SU-DHL-6 (cell line): ENCODE measurements at regions not wholly inside any gene's neighbourhood (a gene's known extent, or its start where the extent isn't known, plus 50 kb on each side); places are given as distances from the start of the nearest gene placed in this dataset.

Experiments
- H2AFZ ChIP-seq: fragments of 200-600 bp; sonication (generic); 2 replicates; pipeline ENCODE4 v1.6.1; 2014; ENCODE audit warnings: low read depth, mild to moderate bottlenecking, moderate library complexity, mixed read lengths, antibody characterized with exemption, low read length; ENCODE audit not compliant: severe bottlenecking
- H3F3A ChIP-seq: fragments of 200-600 bp; shearing (Covaris generic); 2 replicates; pipeline ENCODE4 v1.6.0; 2016; ENCODE audit warnings: antibody characterized with exemption, mild to moderate bottlenecking; ENCODE audit not compliant: insufficient read depth
- H3K27ac ChIP-seq: fragments of 200-600 bp; sonication (generic); 2 replicates; pipeline ENCODE4 v1.5.1; 2016; ENCODE audit warnings: low read depth, mild to moderate bottlenecking, low read length, moderate library complexity, mixed read lengths
- H3K27me3 ChIP-seq: fragments of 200-600 bp; sonication (generic), shearing (Covaris generic); 2 replicates; pipeline ENCODE4 v1.6.0; 2014; ENCODE audit warnings: mild to moderate bottlenecking, low read length
- H3K36me3 ChIP-seq: fragments of 200-600 bp; sonication (generic); 2 replicates; pipeline ENCODE4 v1.6.1; 2014; ENCODE audit warnings: mild to moderate bottlenecking, low read length, mixed read lengths
- H3K4me2 ChIP-seq: fragments of 300-600, 200-600 bp; shearing (Covaris generic), sonication (generic); 2 replicates; pipeline ENCODE4 v1.6.0; 2014; ENCODE audit warnings: low read length, low read depth, mild to moderate bottlenecking; ENCODE audit not compliant: poor library complexity, severe bottlenecking
- H3K4me3 ChIP-seq: fragments of 200-600 bp; sonication (generic); 2 replicates; pipeline ENCODE4 v1.5.1; 2014; ENCODE audit warnings: antibody characterized with exemption, low read length, mild to moderate bottlenecking, mixed read lengths; ENCODE audit not compliant: insufficient read depth, poor library complexity, severe bottlenecking
- H3K79me2 ChIP-seq: fragments of 200-600 bp; sonication (generic); 2 replicates; pipeline ENCODE4 v1.6.1; 2014; ENCODE audit warnings: mild to moderate bottlenecking, low read length, moderate library complexity; ENCODE audit not compliant: insufficient read depth
- H3K9ac ChIP-seq: fragments of 200-600 bp; sonication (generic); 2 replicates; pipeline ENCODE4 v1.7.0; 2014; ENCODE audit warnings: mild to moderate bottlenecking, low read length
- H3K9me2 ChIP-seq: fragments of 200-600 bp; sonication (generic); replicated peaks from 2 replicates; pipeline ENCODE4 v1.6.1; 2014; ENCODE audit warnings: low read length; ENCODE audit not compliant: insufficient read depth
- H3K9me3 ChIP-seq: fragments of 200-600 bp; sonication (generic); 2 replicates; pipeline ENCODE4 v1.6.1; 2014; ENCODE audit warnings: low read length, mixed read lengths; ENCODE audit not compliant: insufficient read depth
- H4K20me1 ChIP-seq: fragments of 200-600 bp; sonication (generic); 2 replicates; pipeline ENCODE4 v1.6.1; 2014; ENCODE audit warnings: low read depth, mild to moderate bottlenecking, antibody characterized with exemption, low read length, moderate library complexity, mixed read lengths
- CTCF ChIP-seq: fragments of 200-600 bp; sonication (generic); IDR thresholded peaks from one replicate; pipeline ENCODE4 v1.5.1; 2017; ENCODE audit warnings: antibody characterized with exemption, mild to moderate bottlenecking, low read length, moderate library complexity; ENCODE audit not compliant: insufficient read depth, poor library complexity, severe bottlenecking
- EZH2phosphoT487 ChIP-seq: fragments of 200-600 bp; sonication (generic), shearing (Covaris generic); conservative IDR thresholded peaks from 2 replicates; pipeline ENCODE4 v1.6.1; 2018; ENCODE audit warnings: mild to moderate bottlenecking, antibody characterized with exemption, low read length, moderate library complexity, mixed read lengths

GRCh38 chr6:168968801-168969200 is 284.8 kb downstream of the THBS2 start:
- no peaks in the 10 kb centered on the region for H3K9me3 ChIP-seq
- H3F3A ChIP-seq = no peaks in the 10 kb centered on the region
- H2AFZ ChIP-seq = no peak overlapping the region
- H3K9ac ChIP-seq = no peak overlapping the region
- TF ChIP-seq EZH2phosphoT487 (no peak), CTCF (no peak)
- H3K9me2 ChIP-seq = no peaks in the 10 kb centered on the region
- no peak overlapping the region for H3K4me2 ChIP-seq
- H3K27ac ChIP-seq = no peak overlapping the region
- no peaks in the 10 kb centered on the region for H3K79me2 ChIP-seq
- H3K36me3 ChIP-seq = no peaks in the 10 kb centered on the region
- H4K20me1 ChIP-seq = no peaks in the 10 kb centered on the region
- H3K4me3 ChIP-seq = no peak overlapping the region
- no peaks in the 10 kb centered on the region for H3K27me3 ChIP-seq

GRCh38 chr6:168968228-168968627 is 285.4 kb downstream of the THBS2 start:
- Histone ChIP-seq H3K9me2 (no peaks in the 10 kb centered on the region), H3K9ac (no peak overlapping the region), H4K20me1 (no peaks in the 10 kb centered on the region), H3K4me3 (no peak overlapping the region), H3K79me2 (no peaks in the 10 kb centered on the region), H3F3A (no peaks in the 10 kb centered on the region), H3K9me3 (no peaks in the 10 kb centered on the region), H3K4me2 (no peak overlapping the region), H3K27ac (no peak overlapping the region), H3K27me3 (no peaks in the 10 kb centered on the region), H3K36me3 (no peaks in the 10 kb centered on the region), H2AFZ (no peak overlapping the region)
- TF ChIP-seq EZH2phosphoT487 = no peak
- TF ChIP-seq CTCF = no peak

GRCh38 chr6:168967281-168967925 is 286.2 kb downstream of the THBS2 start:
- no peaks in the 10 kb centered on the region for H3K79me2 ChIP-seq
- no peak overlapping the region for H3K4me2 ChIP-seq
- no peaks in the 10 kb centered on the region for H3K36me3 ChIP-seq
- H4K20me1 ChIP-seq = no peaks in the 10 kb centered on the region
- no peak overlapping the region for H3K9ac ChIP-seq
- no peaks in the 10 kb centered on the region for H3K27me3 ChIP-seq
- no peak for TF ChIP-seq CTCF
- TF ChIP-seq EZH2phosphoT487 = no peak
- H3K9me2 ChIP-seq = no peaks in the 10 kb centered on the region
- H3F3A ChIP-seq = no peaks in the 10 kb centered on the region
- no peak overlapping the region for H3K4me3 ChIP-seq
- H3K9me3 ChIP-seq = no peaks in the 10 kb centered on the region
- no peak overlapping the region for H2AFZ ChIP-seq
- no peak overlapping the region for H3K27ac ChIP-seq
